SK-N-SH (cell line): ENCODE measurements at regions not wholly inside any gene's neighbourhood (a gene's known extent, or its start where the extent isn't known, plus 50 kb on each side); places are given as distances from the start of the nearest gene placed in this dataset.

ENCODE experiments used
- CTCF ChIA-PET: fragments of 300-600, 350-600 bp; formaldehyde crosslinking; extraction: SDS; loops from one replicate; lab custom pipeline; 2021; lab: Yijun Ruan, JAX
- POLR2A ChIA-PET: fragments of 350-600 bp; sonication (Branson Sonifier 250); formaldehyde crosslinking; extraction: SDS; loops from one replicate; lab custom pipeline; 2020; ENCODE audit warnings: antibody characterized with exemption, inconsistent platforms; lab: Yijun Ruan, JAX
- DNase-seq: peaks from one replicate; pipeline ENCODE4 v3.0.0; 2012
- H2AFZ ChIP-seq: fragments of 200-600 bp; sonication (generic); 2 replicates; pipeline ENCODE4 v1.8.1; 2016; ENCODE audit warnings: antibody characterized with exemption, mild to moderate bottlenecking, low read depth
- H3F3A ChIP-seq: fragments of 200-600 bp; sonication (generic); replicated peaks from 2 replicates; pipeline ENCODE3; 2016; ENCODE audit warnings: antibody characterized with exemption, mild to moderate bottlenecking; ENCODE audit not compliant: insufficient read depth
- H3K27ac ChIP-seq, 2 experiments: fragments of 200-500 bp in 1 of 2; fragments of 200-600 bp in 1 of 2; sonication (Bioruptor generic) in 1 of 2; sonication (generic), shearing (Covaris generic) in 1 of 2; 2 replicates each; pipeline versions ENCODE4 v1.5.1 to v1.6.1; 2014 to 2016; ENCODE audit warnings: low read depth in 2 of 2, inconsistent platforms in 1 of 2, low read length in 1 of 2, mild to moderate bottlenecking in 1 of 2, mixed read lengths in 1 of 2
- H3K27me3 ChIP-seq: fragments of 200-600 bp; sonication (generic), shearing (Covaris generic); 2 replicates; pipeline ENCODE4 v1.6.1; 2016; ENCODE audit warnings: mixed run types; ENCODE audit not compliant: insufficient read depth
- H3K36me3 ChIP-seq, 2 experiments: fragments of 200-500 bp in 1 of 2; fragments of 200-600 bp in 1 of 2; sonication (Bioruptor generic) in 1 of 2; sonication (generic) in 1 of 2; replicated peaks in 1 of 2; 2 replicates each; pipeline versions ENCODE3 to v1.5.1; 2014 to 2016; ENCODE audit warnings: low read length in 1 of 2, mild to moderate bottlenecking in 1 of 2; ENCODE audit not compliant: insufficient read depth in 2 of 2, control insufficient read depth in 1 of 2
- H3K4me1 ChIP-seq, 2 experiments: fragments of 200-500 bp in 1 of 2; fragments of 200-600 bp in 1 of 2; sonication (Bioruptor generic) in 1 of 2; sonication (generic), shearing (Covaris generic) in 1 of 2; 2 replicates each; pipeline versions ENCODE4 v1.5.1 to v1.6.1; 2014 to 2016; ENCODE audit warnings: low read depth in 1 of 2, low read length in 1 of 2, mixed run types in 1 of 2; ENCODE audit not compliant: insufficient read depth in 2 of 2, control insufficient read depth in 1 of 2
- H3K4me2 ChIP-seq: fragments of 200-600 bp; sonication (generic), shearing (Covaris generic); 2 replicates; pipeline ENCODE4 v1.6.1; 2017; ENCODE audit warnings: mixed run types
- H3K4me3 ChIP-seq, 2 experiments: fragments of 200-500 bp in 1 of 2; fragments of 200-600 bp in 1 of 2; sonication (Bioruptor generic) in 1 of 2; sonication (generic), shearing (Covaris generic) in 1 of 2; 2 replicates each; pipeline versions ENCODE4 v1.5.1 to v1.8.1; 2014 to 2016; ENCODE audit warnings: low read depth in 2 of 2, inconsistent platforms in 1 of 2, low read length in 1 of 2, mild to moderate bottlenecking in 1 of 2, mixed read lengths in 1 of 2, moderate library complexity in 1 of 2
- H3K79me2 ChIP-seq: fragments of 200-600 bp; sonication (generic); 2 replicates; pipeline ENCODE4 v1.8.1; 2017; ENCODE audit warnings: mild to moderate bottlenecking; ENCODE audit not compliant: insufficient read depth
- H3K9ac ChIP-seq: fragments of 200-600 bp; sonication (generic); 2 replicates; pipeline ENCODE4 v1.6.1; 2017; ENCODE audit warnings: mixed run types
- H3K9me2 ChIP-seq: fragments of 200-600 bp; sonication (generic); 2 replicates; pipeline ENCODE4 v1.6.1; 2017; ENCODE audit warnings: mixed run types
- H3K9me3 ChIP-seq: fragments of 200-600 bp; sonication (generic); 2 replicates; pipeline ENCODE4 v1.6.1; 2017; ENCODE audit warnings: mixed run types, mild to moderate bottlenecking, moderate library complexity
- H4K20me1 ChIP-seq: fragments of 200-600 bp; sonication (generic); 2 replicates; pipeline ENCODE4 v1.6.1; 2017; ENCODE audit warnings: mild to moderate bottlenecking, mixed run types; ENCODE audit not compliant: insufficient read depth
- ELF1 ChIP-seq: IDR thresholded peaks from 2 replicates; pipeline ENCODE4 v1.4.0; 2012
- EP300 ChIP-seq, 2 experiments: IDR thresholded peaks; 2 replicates each; pipeline versions ENCODE4 v1.4.0 to v1.6.1; 2012; ENCODE audit warnings: borderline replicate concordance in 1 of 2, low read depth in 1 of 2, low read length in 1 of 2
- FOXJ3 ChIP-seq: sonication (generic); formaldehyde crosslinking; IDR thresholded peaks from 2 replicates; pipeline ENCODE4 v1.5.1; 2020; ENCODE audit warnings: mild to moderate bottlenecking, missing genetic modification reagents
- GABPA ChIP-seq: IDR thresholded peaks from 2 replicates; pipeline ENCODE4 v1.4.0; 2012; ENCODE audit warnings: low read depth, mild to moderate bottlenecking
- GATA2 ChIP-seq: sonication (generic); formaldehyde crosslinking; IDR thresholded peaks from 2 replicates; pipeline ENCODE4 v1.5.0; 2020; ENCODE audit warnings: mild to moderate bottlenecking, missing genetic modification reagents
- NRF1 ChIP-seq: IDR thresholded peaks from 2 replicates; pipeline ENCODE4 v1.6.1; 2012; ENCODE audit warnings: low read depth, mild to moderate bottlenecking, low read length
- POLR2AphosphoS5 ChIP-seq: IDR thresholded peaks from 2 replicates; pipeline ENCODE4 v1.6.1; 2012; ENCODE audit warnings: low read depth, low read length
- RFX5 ChIP-seq: IDR thresholded peaks from 2 replicates; pipeline ENCODE4 v1.6.1; 2012; ENCODE audit warnings: mild to moderate bottlenecking, improper control_type of control experiment, low read length
- SIN3A ChIP-seq: IDR thresholded peaks from 2 replicates; pipeline ENCODE4 v1.6.1; 2012; ENCODE audit warnings: low read depth, mild to moderate bottlenecking, low read length, moderate library complexity, borderline replicate concordance
- SMC3 ChIP-seq: IDR thresholded peaks from 2 replicates; pipeline ENCODE4 v1.6.1; 2012; ENCODE audit warnings: low read depth, low read length, improper control_type of control experiment
- TCF12 ChIP-seq: IDR thresholded peaks from 2 replicates; pipeline ENCODE4 v1.4.0; 2012
- TEAD4 ChIP-seq: IDR thresholded peaks from 2 replicates; pipeline ENCODE4 v1.4.0; 2012; ENCODE audit warnings: mild to moderate bottlenecking, borderline replicate concordance; ENCODE audit not compliant: insufficient read depth
- YY1 ChIP-seq: IDR thresholded peaks from 2 replicates; pipeline ENCODE4 v1.4.0; 2012; ENCODE audit warnings: low read depth, mild to moderate bottlenecking
- WGBS: methylation state at CpG from one replicate; pipeline ENCODE4 v1.1.6; 2017; ENCODE audit warnings: low lambda C conversion rate; 5-methylcytosine and 5-hydroxymethylcytosine counted together
- TF ChIP-seq, protein P1 (sequence below): IDR thresholded peaks from 2 replicates; pipeline ENCODE4 v1.4.0; 2012; ENCODE audit warnings: low read depth
- TF ChIP-seq, protein P2 (sequence below): fragments of 150-350 bp; IDR thresholded peaks from 2 replicates; pipeline ENCODE4 v1.6.1; 2016; ENCODE audit warnings: mild to moderate bottlenecking, low read depth, low read length
- TF ChIP-seq, protein P3 (sequence below): IDR thresholded peaks from 2 replicates; pipeline ENCODE4 v1.6.1; 2012; ENCODE audit warnings: mild to moderate bottlenecking, low read depth, low read length, moderate library complexity
- TF ChIP-seq, protein P4 (sequence below): fragments of 150-350 bp; IDR thresholded peaks from 2 replicates; pipeline ENCODE4 v1.6.1; 2017; ENCODE audit warnings: antibody characterized with exemption, low read length, low read depth, borderline replicate concordance
- TF ChIP-seq, protein P5 (sequence below): IDR thresholded peaks from 2 replicates; pipeline ENCODE4 v1.4.0; 2012; ENCODE audit warnings: low read depth, borderline replicate concordance
- TF ChIP-seq, protein P6 (sequence below): fragments of 200-600 bp; sonication (generic); IDR thresholded peaks from 2 replicates; pipeline ENCODE4 v1.6.1; 2017; ENCODE audit warnings: antibody characterized with exemption, mild to moderate bottlenecking, moderate library complexity

DNA sequence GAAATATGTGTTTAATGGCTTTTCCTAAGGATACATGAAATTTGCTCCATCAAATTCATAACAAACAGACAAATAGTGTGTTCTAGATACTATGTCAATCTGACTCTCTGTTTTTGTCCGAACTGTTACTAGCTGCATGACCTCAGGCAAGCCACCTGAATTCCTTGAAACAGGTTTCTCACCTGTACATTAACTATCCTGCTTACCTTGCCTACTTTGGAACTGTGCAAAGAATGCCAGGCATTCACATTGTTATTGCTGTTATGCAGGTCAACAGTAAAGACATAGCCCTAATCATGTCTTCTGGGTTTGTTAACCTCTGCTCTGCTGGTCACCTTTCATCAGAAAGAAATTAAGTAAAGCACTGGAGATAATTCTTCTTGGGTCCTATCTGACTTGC, 1283.9 kb upstream of the CELF2 start:
- Histone ChIP-seq H2AFZ (no peak overlapping the region), H3K9me3 (0 out of 2 replicates have a peak, but pooled peaks cover 4% of the 10 kb centered on the region), H3K9me2 (no peaks in the 10 kb centered on the region), H3K36me3 (no peaks in the 10 kb centered on the region), H3K27ac (no peak overlapping the region), H3K9ac (no peak overlapping the region), H3F3A (no peaks in the 10 kb centered on the region), H3K79me2 (no peaks in the 10 kb centered on the region), H3K4me2 (no peak overlapping the region), H4K20me1 (no peaks in the 10 kb centered on the region), H3K27me3 (no peaks in the 10 kb centered on the region), H3K4me3 (no peak overlapping the region), H3K4me1 (no peaks in the 10 kb centered on the region)
- ChIA-PET CTCF (interaction anchor here (1.2 kb wide), 1 partner anchor 9 kb away, joined by 3 read pairs; no protein-coding TSS in a partner anchor), POLR2A (no interaction called here)
- 0% methylated on average over 1 of the region's 1 CpG for WGBS
- no peak for TF ChIP-seq EP300 (IDR thresholded peaks at IDR 0.05; ENCODE audit: borderline replicate concordance in 1 of 2, low read depth in 1 of 2, low read length in 1 of 2)
- TF ChIP-seq ELF1, result no peak
- no peak for TF ChIP-seq GATA2
- TF ChIP-seq, protein P1, sequence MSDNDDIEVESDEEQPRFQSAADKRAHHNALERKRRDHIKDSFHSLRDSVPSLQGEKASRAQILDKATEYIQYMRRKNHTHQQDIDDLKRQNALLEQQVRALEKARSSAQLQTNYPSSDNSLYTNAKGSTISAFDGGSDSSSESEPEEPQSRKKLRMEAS, result no peak
- TF ChIP-seq TEAD4, result no peak
- no peak for TF ChIP-seq SMC3
- no peak for TF ChIP-seq YY1
- no peak for TF ChIP-seq POLR2AphosphoS5
- TF ChIP-seq, protein P2, sequence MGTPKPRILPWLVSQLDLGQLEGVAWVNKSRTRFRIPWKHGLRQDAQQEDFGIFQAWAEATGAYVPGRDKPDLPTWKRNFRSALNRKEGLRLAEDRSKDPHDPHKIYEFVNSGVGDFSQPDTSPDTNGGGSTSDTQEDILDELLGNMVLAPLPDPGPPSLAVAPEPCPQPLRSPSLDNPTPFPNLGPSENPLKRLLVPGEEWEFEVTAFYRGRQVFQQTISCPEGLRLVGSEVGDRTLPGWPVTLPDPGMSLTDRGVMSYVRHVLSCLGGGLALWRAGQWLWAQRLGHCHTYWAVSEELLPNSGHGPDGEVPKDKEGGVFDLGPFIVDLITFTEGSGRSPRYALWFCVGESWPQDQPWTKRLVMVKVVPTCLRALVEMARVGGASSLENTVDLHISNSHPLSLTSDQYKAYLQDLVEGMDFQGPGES, result no peak
- TF ChIP-seq, protein P3, sequence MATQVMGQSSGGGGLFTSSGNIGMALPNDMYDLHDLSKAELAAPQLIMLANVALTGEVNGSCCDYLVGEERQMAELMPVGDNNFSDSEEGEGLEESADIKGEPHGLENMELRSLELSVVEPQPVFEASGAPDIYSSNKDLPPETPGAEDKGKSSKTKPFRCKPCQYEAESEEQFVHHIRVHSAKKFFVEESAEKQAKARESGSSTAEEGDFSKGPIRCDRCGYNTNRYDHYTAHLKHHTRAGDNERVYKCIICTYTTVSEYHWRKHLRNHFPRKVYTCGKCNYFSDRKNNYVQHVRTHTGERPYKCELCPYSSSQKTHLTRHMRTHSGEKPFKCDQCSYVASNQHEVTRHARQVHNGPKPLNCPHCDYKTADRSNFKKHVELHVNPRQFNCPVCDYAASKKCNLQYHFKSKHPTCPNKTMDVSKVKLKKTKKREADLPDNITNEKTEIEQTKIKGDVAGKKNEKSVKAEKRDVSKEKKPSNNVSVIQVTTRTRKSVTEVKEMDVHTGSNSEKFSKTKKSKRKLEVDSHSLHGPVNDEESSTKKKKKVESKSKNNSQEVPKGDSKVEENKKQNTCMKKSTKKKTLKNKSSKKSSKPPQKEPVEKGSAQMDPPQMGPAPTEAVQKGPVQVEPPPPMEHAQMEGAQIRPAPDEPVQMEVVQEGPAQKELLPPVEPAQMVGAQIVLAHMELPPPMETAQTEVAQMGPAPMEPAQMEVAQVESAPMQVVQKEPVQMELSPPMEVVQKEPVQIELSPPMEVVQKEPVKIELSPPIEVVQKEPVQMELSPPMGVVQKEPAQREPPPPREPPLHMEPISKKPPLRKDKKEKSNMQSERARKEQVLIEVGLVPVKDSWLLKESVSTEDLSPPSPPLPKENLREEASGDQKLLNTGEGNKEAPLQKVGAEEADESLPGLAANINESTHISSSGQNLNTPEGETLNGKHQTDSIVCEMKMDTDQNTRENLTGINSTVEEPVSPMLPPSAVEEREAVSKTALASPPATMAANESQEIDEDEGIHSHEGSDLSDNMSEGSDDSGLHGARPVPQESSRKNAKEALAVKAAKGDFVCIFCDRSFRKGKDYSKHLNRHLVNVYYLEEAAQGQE, result no peak
- TF ChIP-seq, protein P4, sequence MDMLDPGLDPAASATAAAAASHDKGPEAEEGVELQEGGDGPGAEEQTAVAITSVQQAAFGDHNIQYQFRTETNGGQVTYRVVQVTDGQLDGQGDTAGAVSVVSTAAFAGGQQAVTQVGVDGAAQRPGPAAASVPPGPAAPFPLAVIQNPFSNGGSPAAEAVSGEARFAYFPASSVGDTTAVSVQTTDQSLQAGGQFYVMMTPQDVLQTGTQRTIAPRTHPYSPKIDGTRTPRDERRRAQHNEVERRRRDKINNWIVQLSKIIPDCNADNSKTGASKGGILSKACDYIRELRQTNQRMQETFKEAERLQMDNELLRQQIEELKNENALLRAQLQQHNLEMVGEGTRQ, result no peak
- TF ChIP-seq FOXJ3 (CRISPR knock-in tag), result no peak
- TF ChIP-seq RFX5, result no peak
- TF ChIP-seq, protein P5, sequence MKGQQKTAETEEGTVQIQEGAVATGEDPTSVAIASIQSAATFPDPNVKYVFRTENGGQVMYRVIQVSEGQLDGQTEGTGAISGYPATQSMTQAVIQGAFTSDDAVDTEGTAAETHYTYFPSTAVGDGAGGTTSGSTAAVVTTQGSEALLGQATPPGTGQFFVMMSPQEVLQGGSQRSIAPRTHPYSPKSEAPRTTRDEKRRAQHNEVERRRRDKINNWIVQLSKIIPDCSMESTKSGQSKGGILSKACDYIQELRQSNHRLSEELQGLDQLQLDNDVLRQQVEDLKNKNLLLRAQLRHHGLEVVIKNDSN, result no peak
- no peak for TF ChIP-seq GABPA
- no peak for TF ChIP-seq SIN3A
- TF ChIP-seq, protein P6, sequence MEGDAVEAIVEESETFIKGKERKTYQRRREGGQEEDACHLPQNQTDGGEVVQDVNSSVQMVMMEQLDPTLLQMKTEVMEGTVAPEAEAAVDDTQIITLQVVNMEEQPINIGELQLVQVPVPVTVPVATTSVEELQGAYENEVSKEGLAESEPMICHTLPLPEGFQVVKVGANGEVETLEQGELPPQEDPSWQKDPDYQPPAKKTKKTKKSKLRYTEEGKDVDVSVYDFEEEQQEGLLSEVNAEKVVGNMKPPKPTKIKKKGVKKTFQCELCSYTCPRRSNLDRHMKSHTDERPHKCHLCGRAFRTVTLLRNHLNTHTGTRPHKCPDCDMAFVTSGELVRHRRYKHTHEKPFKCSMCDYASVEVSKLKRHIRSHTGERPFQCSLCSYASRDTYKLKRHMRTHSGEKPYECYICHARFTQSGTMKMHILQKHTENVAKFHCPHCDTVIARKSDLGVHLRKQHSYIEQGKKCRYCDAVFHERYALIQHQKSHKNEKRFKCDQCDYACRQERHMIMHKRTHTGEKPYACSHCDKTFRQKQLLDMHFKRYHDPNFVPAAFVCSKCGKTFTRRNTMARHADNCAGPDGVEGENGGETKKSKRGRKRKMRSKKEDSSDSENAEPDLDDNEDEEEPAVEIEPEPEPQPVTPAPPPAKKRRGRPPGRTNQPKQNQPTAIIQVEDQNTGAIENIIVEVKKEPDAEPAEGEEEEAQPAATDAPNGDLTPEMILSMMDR, result no peak
- no peak for TF ChIP-seq NRF1
- no peak for TF ChIP-seq TCF12
- no peak for DNase-seq
